H7 (cell line): ENCODE measurements at regions not wholly inside any gene's neighbourhood (a gene's known extent, or its start where the extent isn't known, plus 50 kb on each side); places are given as distances from the start of the nearest gene placed in this dataset.

Experiments used
- DNase-seq: peaks from one replicate; pipeline ENCODE4 v3.0.0; 2012
- H3K27me3 ChIP-seq: 2 replicates; pipeline ENCODE4 v1.6.0; 2011; ENCODE audit warnings: mild to moderate bottlenecking, low read length; ENCODE audit not compliant: control insufficient read depth, insufficient read depth
- H3K36me3 ChIP-seq: replicated peaks from 2 replicates; pipeline ENCODE4 v1.5.1; 2011; ENCODE audit warnings: low read length; ENCODE audit not compliant: control insufficient read depth, insufficient read depth
- H3K4me3 ChIP-seq: 2 replicates; pipeline ENCODE4 v1.5.1; 2011; ENCODE audit warnings: low read depth, mild to moderate bottlenecking, control low read depth, low read length, moderate library complexity; ENCODE audit not compliant: insufficient read depth

GRCh38 chr6:94130478-94130877 lies 711.1 kb upstream of the EPHA7 start:
- peak; percentile 0 for DNase-seq
- H3K36me3 ChIP-seq = no peaks in the 10 kb centered on the region
- no peaks in the 10 kb centered on the region for H3K27me3 ChIP-seq
- H3K4me3 ChIP-seq = no peak overlapping the region

GRCh38 chr6:94129926-94130325 lies 710.6 kb upstream of the EPHA7 start:
- no peaks in the 10 kb centered on the region for H3K27me3 ChIP-seq
- no peak overlapping the region for H3K4me3 ChIP-seq
- no peak for DNase-seq
- H3K36me3 ChIP-seq = no peaks in the 10 kb centered on the region

- H3K4me3 ChIP-seq = no peak overlapping the region
- H3K36me3 ChIP-seq = no peaks in the 10 kb centered on the region
- DNase-seq = no peak
- no peaks in the 10 kb centered on the region for H3K27me3 ChIP-seq
Measured at GRCh38 chr6:94127716-94128115, 708.4 kb upstream of the EPHA7 start.

GRCh38 chr6:94124333-94124732 lies 705.0 kb upstream of the EPHA7 start:
- Histone ChIP-seq H3K36me3 (no peaks in the 10 kb centered on the region), H3K4me3 (no peak overlapping the region), H3K27me3 (no peaks in the 10 kb centered on the region)
- no peak for DNase-seq

GRCh38 chr6:94121094-94121493 lies 701.7 kb upstream of the EPHA7 start:
- no peak overlapping the region for H3K4me3 ChIP-seq
- H3K27me3 ChIP-seq = no peaks in the 10 kb centered on the region
- no peaks in the 10 kb centered on the region for H3K36me3 ChIP-seq
- DNase-seq = no peak

GRCh38 chr6:94099072-94099471 lies 679.7 kb upstream of the EPHA7 start:
- H3K36me3 ChIP-seq = no peaks in the 10 kb centered on the region
- no peak overlapping the region for H3K4me3 ChIP-seq
- H3K27me3 ChIP-seq = no peaks in the 10 kb centered on the region
- no peak for DNase-seq

- no peaks in the 10 kb centered on the region for H3K36me3 ChIP-seq
- no peak for DNase-seq
- no peak overlapping the region for H3K4me3 ChIP-seq
- H3K27me3 ChIP-seq = no peaks in the 10 kb centered on the region
Measured at GRCh38 chr6:94095961-94096360, 676.6 kb upstream of the EPHA7 start.

GRCh38 chr6:94089941-94090340 lies 670.6 kb upstream of the EPHA7 start:
- H3K36me3 ChIP-seq = no peaks in the 10 kb centered on the region
- DNase-seq = no peak
- H3K4me3 ChIP-seq = no peak overlapping the region
- no peaks in the 10 kb centered on the region for H3K27me3 ChIP-seq

- no peak for DNase-seq
- Histone ChIP-seq H3K36me3 (no peaks in the 10 kb centered on the region), H3K4me3 (no peak overlapping the region), H3K27me3 (no peaks in the 10 kb centered on the region)
Measured at GRCh38 chr6:94088870-94089269, 669.5 kb upstream of the EPHA7 start.

- H3K27me3 ChIP-seq = no peaks in the 10 kb centered on the region
- no peak overlapping the region for H3K4me3 ChIP-seq
- H3K36me3 ChIP-seq = no peaks in the 10 kb centered on the region
- no peak for DNase-seq
Measured at GRCh38 chr6:94074764-94075163, 655.4 kb upstream of the EPHA7 start.

GRCh38 chr6:94071835-94072234 lies 652.5 kb upstream of the EPHA7 start:
- Histone ChIP-seq H3K4me3 (no peak overlapping the region), H3K36me3 (no peaks in the 10 kb centered on the region), H3K27me3 (no peaks in the 10 kb centered on the region)
- DNase-seq = no peak

GRCh38 chr6:94065707-94066337 lies 646.5 kb upstream of the EPHA7 start:
- Histone ChIP-seq H3K4me3 (no peak overlapping the region), H3K27me3 (no peaks in the 10 kb centered on the region), H3K36me3 (no peaks in the 10 kb centered on the region)
- DNase-seq = no peak

- no peak for DNase-seq
- H3K27me3 ChIP-seq = no peaks in the 10 kb centered on the region
- H3K36me3 ChIP-seq = no peaks in the 10 kb centered on the region
- H3K4me3 ChIP-seq = no peak overlapping the region
Measured at GRCh38 chr6:94052749-94053148, 633.4 kb upstream of the EPHA7 start.

- no peak for DNase-seq
- no peaks in the 10 kb centered on the region for H3K27me3 ChIP-seq
- no peak overlapping the region for H3K4me3 ChIP-seq
- no peaks in the 10 kb centered on the region for H3K36me3 ChIP-seq
Measured at GRCh38 chr6:94050515-94050914, 631.2 kb upstream of the EPHA7 start.

GRCh38 chr6:94049001-94049400 lies 629.6 kb upstream of the EPHA7 start:
- no peak for DNase-seq
- Histone ChIP-seq H3K4me3 (no peak overlapping the region), H3K36me3 (no peaks in the 10 kb centered on the region), H3K27me3 (no peaks in the 10 kb centered on the region)
